ENCODE measurements at regions not wholly inside any gene's neighbourhood (a gene's known extent, or its start where the extent isn't known, plus 50 kb on each side); places are given as distances from the start of the nearest gene placed in this dataset.

- H3K27me3 ChIP-seq (replicated peaks) = no peaks in the 10 kb centered on the region
- DNase-seq = no peak
- H3K27ac ChIP-seq = no peak overlapping the region
- TF ChIP-seq CTCF (IDR thresholded peaks at IDR 0.05; ENCODE audit: low read depth, low read length, missing control alignments) = no peak
- in situ Hi-C loops (cut with HindIII; ENCODE audit: low pct_ligation_motif_present, low sequenced_read_pairs) = no loop called here
- no peak overlapping the region for H3K4me3 ChIP-seq (ENCODE audit: low read depth, low read length)
- no peaks in the 10 kb centered on the region for H3K36me3 ChIP-seq (replicated peaks)
Observed at GRCh38 chr9:104247899-104248460, 153.9 kb downstream of the SMC2 start.

- in situ Hi-C loops (cut with HindIII; ENCODE audit: low pct_ligation_motif_present, low sequenced_read_pairs) = no loop called here
- Histone ChIP-seq H3K36me3 (replicated peaks) (no peaks in the 10 kb centered on the region), H3K27me3 (replicated peaks) (no peaks in the 10 kb centered on the region), H3K4me3 (ENCODE audit: low read depth, low read length) (no peak overlapping the region), H3K27ac (no peak overlapping the region)
- DNase-seq = no peak
- no peak for TF ChIP-seq CTCF (IDR thresholded peaks at IDR 0.05; ENCODE audit: low read depth, low read length, missing control alignments)
Observed at GRCh38 chr9:104256031-104256695, 162.1 kb downstream of the SMC2 start.

GRCh38 chr9:104256696-104257062 lies 162.6 kb downstream of the SMC2 start:
- Histone ChIP-seq H3K4me3 (ENCODE audit: low read depth, low read length) (no peak overlapping the region), H3K36me3 (replicated peaks) (no peaks in the 10 kb centered on the region), H3K27me3 (replicated peaks) (no peaks in the 10 kb centered on the region), H3K27ac (no peak overlapping the region)
- DNase-seq = no peak
- no peak for TF ChIP-seq CTCF (IDR thresholded peaks at IDR 0.05; ENCODE audit: low read depth, low read length, missing control alignments)
- in situ Hi-C loops (cut with HindIII; ENCODE audit: low pct_ligation_motif_present, low sequenced_read_pairs) = no loop called here

- Histone ChIP-seq H3K27me3 (replicated peaks) (no peaks in the 10 kb centered on the region), H3K27ac (no peak overlapping the region), H3K4me3 (ENCODE audit: low read depth, low read length) (no peak overlapping the region), H3K36me3 (replicated peaks) (no peaks in the 10 kb centered on the region)
- in situ Hi-C loops (cut with HindIII; ENCODE audit: low pct_ligation_motif_present, low sequenced_read_pairs) = no loop called here
- no peak for DNase-seq
- TF ChIP-seq CTCF (IDR thresholded peaks at IDR 0.05; ENCODE audit: low read depth, low read length, missing control alignments) = no peak
Observed at GRCh38 chr9:104258296-104259011, 164.3 kb downstream of the SMC2 start.

DNA sequence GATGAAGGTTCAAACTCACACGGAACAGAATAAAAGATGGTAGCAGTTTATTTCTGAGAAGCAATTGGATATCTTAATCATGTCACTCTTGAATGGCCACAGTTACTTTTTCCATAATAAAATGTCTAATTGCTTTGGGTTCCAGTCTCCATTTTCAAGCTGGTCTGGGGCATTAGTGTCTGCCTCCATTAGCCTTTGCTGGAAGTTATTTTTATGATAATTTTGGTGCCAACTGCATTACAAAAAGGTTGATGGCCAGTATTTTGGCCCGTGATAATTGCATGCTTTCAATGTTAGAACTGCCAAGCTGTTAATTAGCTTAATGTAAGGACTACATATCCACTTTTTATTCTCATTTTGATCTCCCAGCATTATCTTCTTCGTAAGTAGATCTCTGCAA lies 165.9 kb downstream of the SMC2 start:
- Histone ChIP-seq H3K27ac (no peak overlapping the region), H3K27me3 (replicated peaks) (no peaks in the 10 kb centered on the region), H3K36me3 (replicated peaks) (no peaks in the 10 kb centered on the region), H3K4me3 (ENCODE audit: low read depth, low read length) (no peak overlapping the region)
- DNase-seq = no peak
- no peak for TF ChIP-seq CTCF (IDR thresholded peaks at IDR 0.05; ENCODE audit: low read depth, low read length, missing control alignments)
- in situ Hi-C loops (cut with HindIII; ENCODE audit: low pct_ligation_motif_present, low sequenced_read_pairs) = no loop called here

Data from brain microvascular endothelial cell (primary cell).